HEK293 (cell line): ENCODE measurements at regions not wholly inside any gene's neighbourhood (a gene's known extent, or its start where the extent isn't known, plus 50 kb on each side); places are given as distances from the start of the nearest gene placed in this dataset.

Experiments
- CTCF ChIP-seq: fragments of 450-650 bp; formaldehyde crosslinking; IDR thresholded peaks from 2 replicates; pipeline ENCODE4 v1.5.1; 2016; ENCODE audit warnings: missing biosample characterization, missing genetic modification characterization
- FEZF1 ChIP-seq: fragments of 450-650 bp; formaldehyde crosslinking; IDR thresholded peaks from 2 replicates; pipeline ENCODE4 v1.5.1; 2016; ENCODE audit warnings: missing biosample characterization, missing genetic modification characterization
- HOXA7 ChIP-seq: sonication (generic); formaldehyde crosslinking; IDR thresholded peaks from 2 replicates; pipeline ENCODE4 v1.8.1; 2022; ENCODE audit warnings: missing genetic modification reagents, borderline replicate concordance
- KLF16 ChIP-seq: fragments of 450-650 bp; formaldehyde crosslinking; IDR thresholded peaks from 2 replicates; pipeline ENCODE4 v1.5.1; 2017; ENCODE audit warnings: missing biosample characterization, missing genetic modification characterization
- KLF8 ChIP-seq: fragments of 450-650 bp; formaldehyde crosslinking; IDR thresholded peaks from 2 replicates; pipeline ENCODE4 v1.5.1; 2016; ENCODE audit warnings: missing biosample characterization, missing genetic modification characterization
- RBAK ChIP-seq: fragments of 450-650 bp; formaldehyde crosslinking; IDR thresholded peaks from 2 replicates; pipeline ENCODE4 v1.5.1; 2016; ENCODE audit warnings: missing biosample characterization, missing genetic modification characterization
- TCF7L2 ChIP-seq: IDR thresholded peaks from 2 replicates; pipeline ENCODE4 v1.6.1; 2011; ENCODE audit warnings: low read depth, mild to moderate bottlenecking, inconsistent platforms, low read length, moderate library complexity, borderline replicate concordance
- YY1 ChIP-seq: fragments of 450-650 bp; formaldehyde crosslinking; IDR thresholded peaks from 2 replicates; pipeline ENCODE4 v1.5.1; 2018; ENCODE audit warnings: missing biosample characterization, missing genetic modification characterization
- ZBTB26 ChIP-seq: fragments of 450-650 bp; formaldehyde crosslinking; optimal IDR thresholded peaks from 2 replicates; pipeline ENCODE3; 2016; ENCODE audit warnings: missing biosample characterization, mild to moderate bottlenecking, missing genetic modification characterization
- ZNF274 ChIP-seq, 2 experiments: fragments of 200-500 bp in 1 of 2; fragments of 450-650 bp in 1 of 2; sonication (Bioruptor generic) in 1 of 2; formaldehyde crosslinking in 1 of 2; IDR thresholded peaks; 2 replicates each; pipeline versions ENCODE4 v1.5.1 to v1.6.1; 2014 to 2016; ENCODE audit warnings: borderline replicate concordance in 1 of 2, inconsistent platforms in 1 of 2, low read length in 1 of 2, missing biosample characterization in 1 of 2, missing genetic modification characterization in 1 of 2

- TF ChIP-seq KLF16 (tag by site-specific recombination) (no peak), CTCF (no peak), RBAK (tag by site-specific recombination) (no peak), YY1 (tag by site-specific recombination) (no peak), ZNF274 (IDR thresholded peaks at IDR 0.05; ENCODE audit: low read length) (no peak), ZNF274 (tag by site-specific recombination; IDR thresholded peaks at IDR 0.05; ENCODE audit: borderline replicate concordance) (no peak), KLF8 (tag by site-specific recombination) (no peak), ZBTB26 (tag by site-specific recombination) (no peak), HOXA7 (CRISPR knock-in tag) (no peak), TCF7L2 (no peak), FEZF1 (no peak)
Measured at GRCh38 chrX:110419512-110419911, 60.9 kb downstream of the RTL9 start.
